LNCaP clone FGC (cell line): ENCODE measurements at regions not wholly inside any gene's neighbourhood (a gene's known extent, or its start where the extent isn't known, plus 50 kb on each side); places are given as distances from the start of the nearest gene placed in this dataset.
A peak's percentile ranks its signal among the peaks of the same experiment; 100 is the strongest.

Source experiments
- DNase-seq: peaks from one replicate; pipeline ENCODE4 v3.0.0-alpha.2; 2011; ENCODE audit warnings: low read depth
- H3K4me3 ChIP-seq: 2 replicates; pipeline ENCODE4 v1.5.1; 2011; ENCODE audit warnings: mild to moderate bottlenecking, low read depth, low read length, control low read depth
- CTCF ChIP-seq: IDR thresholded peaks from 2 replicates; pipeline ENCODE4 v1.5.1; 2012; ENCODE audit warnings: mild to moderate bottlenecking; ENCODE audit not compliant: control insufficient read depth, insufficient read depth; ENCODE audit errors: extremely low read depth

- H3K4me3 ChIP-seq, result no peak overlapping the region
- no peak for DNase-seq
- no peak for TF ChIP-seq CTCF
These were observed 372.1 kb downstream of the ACTL7B start for GRCh38 chr9:108483676-108484075.

- H3K4me3 ChIP-seq, result no peak overlapping the region
- no peak for TF ChIP-seq CTCF
- DNase-seq, result no peak
These were observed 375.7 kb downstream of the ACTL7B start for GRCh38 chr9:108479989-108480652.

- TF ChIP-seq CTCF, result no peak
- no peak for DNase-seq
- H3K4me3 ChIP-seq, result no peak overlapping the region
These were observed 377.1 kb downstream of the ACTL7B start for GRCh38 chr9:108478431-108479332.

GRCh38 chr9:108477529-108478006 is 378.2 kb downstream of the ACTL7B start:
- TF ChIP-seq CTCF, result no peak
- peak; percentile 90 for DNase-seq
- no peak overlapping the region for H3K4me3 ChIP-seq

GRCh38 chr9:108476574-108476973 is 379.2 kb downstream of the ACTL7B start:
- no peak overlapping the region for H3K4me3 ChIP-seq
- DNase-seq, result no peak
- no peak for TF ChIP-seq CTCF

GRCh38 chr9:108475813-108476212 is 380.0 kb downstream of the ACTL7B start:
- no peak for DNase-seq
- H3K4me3 ChIP-seq, result no peak overlapping the region
- TF ChIP-seq CTCF, result no peak
